Activated CD4-positive, alpha-beta T cell treated with anti-CD3 and anti-CD28 coated beads, Interleukin-2, amount 50 U/mL, for 48 hours (primary cell): ENCODE measurements at regions not wholly inside any gene's neighbourhood (a gene's known extent, or its start where the extent isn't known, plus 50 kb on each side); places are given as distances from the start of the nearest gene placed in this dataset.
"Not testable (repeated sequence)": the region's sequence is repeated elsewhere in the genome, so short reads cannot be mapped to it uniquely, and the experiment has no call there.

Experiments
- DNase-seq, 2 experiments: peaks; one replicate each; pipeline ENCODE4 v3.0.0-alpha.2; 2020

- not testable (repeated sequence) for DNase-seq
Measured at GRCh38 chr9:39674437-39675210, 319.2 kb downstream of the SPATA31A1 start.

GRCh38 chr9:39675211-39675553 lies 319.7 kb downstream of the SPATA31A1 start:
- DNase-seq, result not testable (repeated sequence)

GRCh38 chr9:39678534-39679263 lies 323.2 kb downstream of the SPATA31A1 start:
- DNase-seq, result not testable (repeated sequence)

GRCh38 chr9:39680694-39681401 lies 325.4 kb downstream of the SPATA31A1 start:
- DNase-seq, result not testable (repeated sequence)

GRCh38 chr9:39728862-39729261 lies 373.4 kb downstream of the SPATA31A1 start:
- not testable (repeated sequence) for DNase-seq

- DNase-seq, result not testable (repeated sequence)
Measured at GRCh38 chr9:39744898-39745297, 389.4 kb downstream of the SPATA31A1 start.

- DNase-seq, result not testable (repeated sequence)
Measured at GRCh38 chr9:39775570-39775969, 420.1 kb downstream of the SPATA31A1 start.

GRCh38 chr9:39791356-39791755 lies 435.9 kb downstream of the SPATA31A1 start:
- peak; percentile 5 to 11 for DNase-seq

GRCh38 chr9:39797935-39798334 lies 442.5 kb downstream of the SPATA31A1 start:
- DNase-seq, result not testable (repeated sequence)

GRCh38 chr9:39799252-39799651 lies 443.8 kb downstream of the SPATA31A1 start:
- DNase-seq, result not testable (repeated sequence)

- not testable (repeated sequence) for DNase-seq
Measured at GRCh38 chr9:39802561-39802960, 447.1 kb downstream of the SPATA31A1 start.

- peak; percentile 47 to 53 for DNase-seq
Measured at GRCh38 chr9:39809401-39810226, 454.1 kb downstream of the SPATA31A1 start.

GRCh38 chr9:39810401-39810800 lies 454.9 kb downstream of the SPATA31A1 start:
- DNase-seq, result not testable (repeated sequence)

GRCh38 chr9:39811615-39812014 lies 456.1 kb downstream of the SPATA31A1 start:
- DNase-seq, result not testable (repeated sequence)

GRCh38 chr9:39828457-39828856 lies 473.0 kb downstream of the SPATA31A1 start:
- not testable (repeated sequence) for DNase-seq
